A549 (cell line): ENCODE measurements at regions not wholly inside any gene's neighbourhood (a gene's known extent, or its start where the extent isn't known, plus 50 kb on each side); places are given as distances from the start of the nearest gene placed in this dataset.

Experiments used
- ATAC-seq, 2 experiments: fragments of 200-7000 bp in 1 of 2; fragments of >200 bp in 1 of 2; cut with Nextera tagmentation in 1 of 2; cut with Tn5 transposase in 1 of 2; 3 replicates each; pipeline versions ENCODE4 v1.8.0 to v1.9.1; 2018 to 2020; ENCODE audit warnings: mild to moderate bottlenecking in 1 of 2, moderate library complexity in 1 of 2
- CTCF ChIA-PET: fragments of 300-600 bp; sonication (Branson Sonifier 250); formaldehyde crosslinking; extraction: SDS; loops from one replicate; lab custom pipeline; 2021; ENCODE audit warnings: antibody characterized with exemption, inconsistent platforms; lab: Yijun Ruan, JAX
- POLR2A ChIA-PET: fragments of 350-600 bp; formaldehyde crosslinking; extraction: SDS; loops from one replicate; lab custom pipeline; 2021; ENCODE audit warnings: antibody characterized with exemption, inconsistent platforms; lab: Yijun Ruan, JAX
- DNase-seq, 2 experiments: peaks; one replicate each; pipeline versions ENCODE4 v3.0.0 to v3.0.0-alpha.2; 2011 to 2016; ENCODE audit warnings: low read depth in 1 of 2, low spot score in 1 of 2
- FAIRE-seq: peaks from 2 replicates; lab custom pipeline; 2011; peaks lifted over from hg19 to GRCh38; lab: Jason Lieb, UNC
- H3K27ac ChIP-seq, 2 experiments: fragments of >200 bp; sonication (Bioruptor Twin); formaldehyde crosslinking; 3 replicates each; pipeline ENCODE4 v1.5.1; 2016 to 2017
- H3K4me1 ChIP-seq: fragments of >200 bp; sonication (Bioruptor Twin); formaldehyde crosslinking; 3 replicates; pipeline ENCODE4 v1.6.1; 2016
- H3K4me2 ChIP-seq: fragments of >200 bp; sonication (Bioruptor Twin); formaldehyde crosslinking; 3 replicates; pipeline ENCODE4 v1.6.1; 2016
- H3K4me3 ChIP-seq: fragments of >200 bp; sonication (Bioruptor Twin); formaldehyde crosslinking; 3 replicates; pipeline ENCODE4 v1.5.1; 2016
- H3K9me3 ChIP-seq: fragments of >200 bp; sonication (Bioruptor Twin); formaldehyde crosslinking; 3 replicates; pipeline ENCODE4 v1.6.1; 2016
- CBX2 ChIP-seq: fragments of 200-600 bp; sonication (generic); IDR thresholded peaks from 2 replicates; pipeline ENCODE4 v1.6.1; 2016; ENCODE audit warnings: low read depth, mild to moderate bottlenecking, borderline replicate concordance
- CEBPB ChIP-seq, 2 experiments: fragments of >200 bp in 1 of 2; sonication (Bioruptor Twin) in 1 of 2; formaldehyde crosslinking in 1 of 2; IDR thresholded peaks; 2 replicates each; pipeline ENCODE4 v1.6.1; 2012 to 2016
- CHD2 ChIP-seq: fragments of 150-350 bp; IDR thresholded peaks from 2 replicates; pipeline ENCODE4 v1.6.1; 2014; ENCODE audit warnings: low read length; ENCODE audit not compliant: partially characterized antibody
- E2F6 ChIP-seq: IDR thresholded peaks from 2 replicates; pipeline ENCODE4 v1.6.1; 2012; ENCODE audit warnings: low read depth, borderline replicate concordance
- EHF ChIP-seq: fragments of 250-450 bp; sonication (Bioruptor Pico); IDR thresholded peaks from 2 replicates; pipeline ENCODE4 v1.5.0; 2020; ENCODE audit warnings: mild to moderate bottlenecking
- FOSB ChIP-seq: fragments of 250-450 bp; sonication (Bioruptor Pico); IDR thresholded peaks from 2 replicates; pipeline ENCODE4 v1.5.0; 2020; ENCODE audit warnings: mild to moderate bottlenecking, moderate library complexity
- FOSL2 ChIP-seq, 2 experiments: fragments of 450-650 bp in 1 of 2; fragments of >200 bp in 1 of 2; sonication (Bioruptor Twin) in 1 of 2; formaldehyde crosslinking; IDR thresholded peaks; 2 replicates each; pipeline versions ENCODE4 v1.5.0 to v1.6.1; 2016 to 2020; ENCODE audit warnings: mild to moderate bottlenecking in 1 of 2, moderate library complexity in 1 of 2
- FOXS1 ChIP-seq: fragments of 250-450 bp; sonication (Bioruptor Pico); IDR thresholded peaks from 2 replicates; pipeline ENCODE4 v1.5.0; 2020; ENCODE audit warnings: mild to moderate bottlenecking, moderate library complexity
- HES2 ChIP-seq: fragments of >200 bp; sonication (Bioruptor Twin); formaldehyde crosslinking; IDR thresholded peaks from 2 replicates; pipeline ENCODE4 v1.6.1; 2016
- HEYL ChIP-seq: fragments of 250-450 bp; sonication (Bioruptor Pico); IDR thresholded peaks from 2 replicates; pipeline ENCODE4 v1.8.0; 2021; ENCODE audit warnings: mild to moderate bottlenecking, moderate library complexity
- HOXA7 ChIP-seq: fragments of 250-450 bp; sonication (Bioruptor Pico); IDR thresholded peaks from 2 replicates; pipeline ENCODE4 v1.5.0; 2020; ENCODE audit warnings: mild to moderate bottlenecking, moderate library complexity
- JUNB ChIP-seq: fragments of >200 bp; sonication (Bioruptor Twin); formaldehyde crosslinking; IDR thresholded peaks from 2 replicates; pipeline ENCODE4 v1.6.1; 2016
- MAFK ChIP-seq: fragments of 450-650 bp; IDR thresholded peaks from 2 replicates; pipeline ENCODE4 v1.6.1; 2014; ENCODE audit not compliant: partially characterized antibody
- NFE2L2 ChIP-seq: fragments of 150-350 bp; conservative IDR thresholded peaks from 2 replicates; pipeline ENCODE4 v1.6.1; 2014; ENCODE audit warnings: low read length
- NPAS2 ChIP-seq: fragments of 250-450 bp; sonication (Bioruptor Pico); IDR thresholded peaks from 2 replicates; pipeline ENCODE4 v1.8.0; 2022; ENCODE audit warnings: mild to moderate bottlenecking, moderate library complexity, borderline replicate concordance
- PHF8 ChIP-seq: fragments of 200-600 bp; sonication (generic); IDR thresholded peaks from 2 replicates; pipeline ENCODE4 v1.6.1; 2016; ENCODE audit warnings: low read depth, mild to moderate bottlenecking, antibody characterized with exemption, moderate library complexity, borderline replicate concordance
- RAD21 ChIP-seq, 2 experiments: fragments of >200 bp in 1 of 2; sonication (Bioruptor Twin) in 1 of 2; formaldehyde crosslinking in 1 of 2; IDR thresholded peaks in 1 of 2; conservative IDR thresholded peaks in 1 of 2; 2 replicates in 1 of 2; 3 replicates in 1 of 2; pipeline ENCODE4 v1.6.1; 2012 to 2018; ENCODE audit warnings: inconsistent platforms in 1 of 2
- RCOR1 ChIP-seq: fragments of 150-350 bp; IDR thresholded peaks from 2 replicates; pipeline ENCODE4 v1.6.1; 2014; ENCODE audit warnings: antibody characterized with exemption, low read length, low read depth
- RFX5 ChIP-seq: fragments of 450-650 bp; IDR thresholded peaks from 2 replicates; pipeline ENCODE4 v1.7.1; 2014; ENCODE audit warnings: antibody characterized with exemption, mild to moderate bottlenecking, moderate library complexity
- TFCP2L1 ChIP-seq: fragments of 250-450 bp; sonication (Bioruptor Pico); IDR thresholded peaks from 2 replicates; pipeline ENCODE4 v1.5.0; 2021; ENCODE audit warnings: mild to moderate bottlenecking
- ZC3H11A ChIP-seq: fragments of 450-650 bp; IDR thresholded peaks from 2 replicates; pipeline ENCODE4 v1.6.1; 2014; ENCODE audit warnings: antibody characterized with exemption, mild to moderate bottlenecking
- WGBS: methylation state at CpG from one replicate; pipeline ENCODE4 v1.1.6; 2017; ENCODE audit errors: missing lambda C conversion rate; 5-methylcytosine and 5-hydroxymethylcytosine counted together
- TF ChIP-seq, protein P1 (sequence below): fragments of >200 bp; sonication (Bioruptor Twin); formaldehyde crosslinking; IDR thresholded peaks from 3 replicates; pipeline ENCODE4 v1.5.1; 2016

DNA sequence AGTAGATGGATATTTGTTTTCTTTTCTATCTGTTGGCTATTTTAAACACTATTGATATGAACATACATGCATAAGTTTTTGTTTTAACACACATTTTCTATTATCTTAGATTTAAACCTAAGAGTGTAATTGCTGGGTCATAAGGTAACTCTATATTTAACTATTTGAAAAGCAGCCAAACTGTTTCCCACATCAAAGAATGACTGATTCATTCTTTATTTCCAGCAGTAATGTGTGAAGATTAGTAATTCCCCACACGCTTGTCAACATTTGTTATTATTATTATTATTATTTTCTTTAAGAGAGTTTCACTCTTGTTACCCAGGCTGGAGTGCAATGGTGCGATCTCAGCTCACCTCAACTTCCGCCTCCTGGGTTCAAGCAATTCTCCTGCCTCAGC is 1495.8 kb downstream of the EFNA5 start:
- CTCF ChIA-PET = no interaction called here
- no peak overlapping the region for H3K4me2 ChIP-seq

GRCh38 chr5:106172681-106173532 is 1497.8 kb downstream of the EFNA5 start:
- ATAC-seq = no peak
- no peak overlapping the region for H3K27ac ChIP-seq
- no peak for TF ChIP-seq NPAS2 (CRISPR knock-in tag)
- TF ChIP-seq FOXS1 (CRISPR knock-in tag) = no peak
- no peak for TF ChIP-seq RFX5
- TF ChIP-seq MAFK = peak; percentile 90
- TF ChIP-seq FOSL2 (IDR thresholded peaks at IDR 0.05) = no peak
- TF ChIP-seq FOSL2 (CRISPR knock-in tag; IDR thresholded peaks at IDR 0.05) = no peak
- TF ChIP-seq CHD2 = no peak
- no peak for TF ChIP-seq RAD21 (conservative IDR thresholded peaks at IDR 0.05 in 1 of 2, IDR thresholded peaks at IDR 0.05 in 1 of 2)
- TF ChIP-seq HEYL (CRISPR knock-in tag) = no peak
- TF ChIP-seq CEBPB (IDR thresholded peaks at IDR 0.05) = no peak
- TF ChIP-seq EHF (CRISPR knock-in tag) = no peak
- TF ChIP-seq CBX2 = no peak
- TF ChIP-seq NFE2L2 = peak; percentile 87
- H3K4me2 ChIP-seq = no peak overlapping the region
- H3K4me1 ChIP-seq = no peaks in the 10 kb centered on the region
- WGBS = 72% methylated on average over 7 of the region's 7 CpGs
- no peak overlapping the region for H3K4me3 ChIP-seq
- ChIA-PET POLR2A (no interaction called here), CTCF (no interaction called here)
- no peak for FAIRE-seq
- DNase-seq = no peak
- H3K9me3 ChIP-seq = no peaks in the 10 kb centered on the region

More for the DNA sequence above, 1495.8 kb downstream of the EFNA5 start:
- DNase-seq = no peak
- WGBS = 85% methylated on average over 3 of the region's 3 CpGs
- POLR2A ChIA-PET = no interaction called here
- no peak overlapping the region for H3K27ac ChIP-seq
- H3K4me1 ChIP-seq = no peaks in the 10 kb centered on the region
- no peak for FAIRE-seq
- no peak overlapping the region for H3K4me3 ChIP-seq
- no peaks in the 10 kb centered on the region for H3K9me3 ChIP-seq
- ATAC-seq = no peak
- TF ChIP-seq MAFK (no peak), ZC3H11A (no peak), RCOR1 (no peak), CHD2 (no peak), CBX2 (no peak), HEYL (CRISPR knock-in tag) (no peak), FOXS1 (CRISPR knock-in tag) (no peak), PHF8 (no peak), JUNB (no peak), HES2 (no peak), CEBPB (IDR thresholded peaks at IDR 0.05) (no peak)
- TF ChIP-seq, protein P1, sequence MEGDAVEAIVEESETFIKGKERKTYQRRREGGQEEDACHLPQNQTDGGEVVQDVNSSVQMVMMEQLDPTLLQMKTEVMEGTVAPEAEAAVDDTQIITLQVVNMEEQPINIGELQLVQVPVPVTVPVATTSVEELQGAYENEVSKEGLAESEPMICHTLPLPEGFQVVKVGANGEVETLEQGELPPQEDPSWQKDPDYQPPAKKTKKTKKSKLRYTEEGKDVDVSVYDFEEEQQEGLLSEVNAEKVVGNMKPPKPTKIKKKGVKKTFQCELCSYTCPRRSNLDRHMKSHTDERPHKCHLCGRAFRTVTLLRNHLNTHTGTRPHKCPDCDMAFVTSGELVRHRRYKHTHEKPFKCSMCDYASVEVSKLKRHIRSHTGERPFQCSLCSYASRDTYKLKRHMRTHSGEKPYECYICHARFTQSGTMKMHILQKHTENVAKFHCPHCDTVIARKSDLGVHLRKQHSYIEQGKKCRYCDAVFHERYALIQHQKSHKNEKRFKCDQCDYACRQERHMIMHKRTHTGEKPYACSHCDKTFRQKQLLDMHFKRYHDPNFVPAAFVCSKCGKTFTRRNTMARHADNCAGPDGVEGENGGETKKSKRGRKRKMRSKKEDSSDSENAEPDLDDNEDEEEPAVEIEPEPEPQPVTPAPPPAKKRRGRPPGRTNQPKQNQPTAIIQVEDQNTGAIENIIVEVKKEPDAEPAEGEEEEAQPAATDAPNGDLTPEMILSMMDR = no peak
- TF ChIP-seq, all 56 proteins: peak for 0

GRCh38 chr5:106171708-106172107 is 1499.0 kb downstream of the EFNA5 start:
- POLR2A ChIA-PET = no interaction called here
- Histone ChIP-seq H3K4me1 (no peaks in the 10 kb centered on the region), H3K9me3 (no peaks in the 10 kb centered on the region), H3K4me3 (no peak overlapping the region), H3K4me2 (no peak overlapping the region), H3K27ac (no peak overlapping the region)
- FAIRE-seq (no peak), ATAC-seq (no peak), DNase-seq (no peak)
- TF ChIP-seq HOXA7 = no peak
- no peak for TF ChIP-seq TFCP2L1 (CRISPR knock-in tag)
- TF ChIP-seq MAFK = no peak
- TF ChIP-seq FOSB (CRISPR knock-in tag) = no peak
- no peak for TF ChIP-seq E2F6
- no peak for TF ChIP-seq HEYL (CRISPR knock-in tag)
- CTCF ChIA-PET = no interaction called here
- WGBS = 92% methylated on average over 2 of the region's 2 CpGs
